IMR-90 (cell line): ENCODE measurements at regions not wholly inside any gene's neighbourhood (a gene's known extent, or its start where the extent isn't known, plus 50 kb on each side); places are given as distances from the start of the nearest gene placed in this dataset.

Experiments
- ATAC-seq: fragments of 200-7000 bp; cut with Tn5 transposase; 2 replicates; pipeline ENCODE4 v1.9.1; 2020; ENCODE audit warnings: low read depth, mild to moderate bottlenecking, moderate library complexity
- BruUV-seq: library from RNA; stranded (reverse); fragments of 400-500 nt; replicated peaks from 2 replicates; lab custom pipeline; 2021; lab: Mats Ljungman, UMichigan
- CTCF ChIA-PET: fragments of 300-600 bp; formaldehyde crosslinking; extraction: SDS; loops from one replicate; lab custom pipeline; 2021; ENCODE audit warnings: antibody characterized with exemption; lab: Yijun Ruan, JAX
- POLR2A ChIA-PET: fragments of 300-600 bp; sonication (Branson Sonifier 250); formaldehyde crosslinking; loops from one replicate; lab custom pipeline; 2022; ENCODE audit warnings: antibody characterized with exemption; ENCODE audit not compliant: unreplicated experiment; lab: Charles Lee
- DNase-seq: peaks from one replicate; pipeline ENCODE4 v3.0.0; 2013
- H2AFZ ChIP-seq: replicated peaks from 2 replicates; pipeline ENCODE3; 2013; ENCODE audit warnings: low read length, mild to moderate bottlenecking; ENCODE audit not compliant: poor library complexity
- H2AK5ac ChIP-seq: 2 replicates; pipeline ENCODE4 v1.6.1; 2013; ENCODE audit warnings: low read depth, low read length, inconsistent platforms
- H2AK9ac ChIP-seq: replicated peaks from 2 replicates; pipeline ENCODE3; 2013; ENCODE audit warnings: mild to moderate bottlenecking, low read depth, low read length, moderate library complexity; ENCODE audit not compliant: poor library complexity
- H2BK120ac ChIP-seq: 2 replicates; pipeline ENCODE4 v1.6.1; 2013; ENCODE audit warnings: low read depth, low read length, inconsistent platforms
- H2BK15ac ChIP-seq: 3 replicates; pipeline ENCODE4 v1.6.1; 2013; ENCODE audit warnings: low read depth, low read length, inconsistent platforms
- H2BK20ac ChIP-seq: 2 replicates; pipeline ENCODE4 v1.6.1; 2013; ENCODE audit warnings: low read depth, mild to moderate bottlenecking, inconsistent platforms, low read length, moderate library complexity
- H2BK5ac ChIP-seq: 2 replicates; pipeline ENCODE4 v1.6.1; 2013; ENCODE audit warnings: mild to moderate bottlenecking, low read depth, low read length, inconsistent platforms; ENCODE audit not compliant: poor library complexity, severe bottlenecking
- H3K14ac ChIP-seq: replicated peaks from 2 replicates; pipeline ENCODE4 v1.6.1; 2013; ENCODE audit warnings: low read depth, low read length, inconsistent platforms
- H3K18ac ChIP-seq: 2 replicates; pipeline ENCODE4 v1.6.1; 2013; ENCODE audit warnings: low read depth, low read length, control low read depth
- H3K23ac ChIP-seq: 2 replicates; pipeline ENCODE4 v1.6.1; 2013; ENCODE audit warnings: low read depth, low read length, inconsistent platforms
- H3K27ac ChIP-seq: 2 replicates; pipeline ENCODE4 v1.5.1; 2013; ENCODE audit warnings: mild to moderate bottlenecking, control low read depth, low read length; ENCODE audit not compliant: insufficient read depth
- H3K27me3 ChIP-seq: 2 replicates; pipeline ENCODE4 v1.6.1; 2013; ENCODE audit warnings: low read length; ENCODE audit not compliant: control insufficient read depth, insufficient read depth
- H3K36me3 ChIP-seq: 2 replicates; pipeline ENCODE4 v1.6.1; 2013; ENCODE audit warnings: low read length, mixed read lengths; ENCODE audit not compliant: control insufficient read depth, insufficient read depth
- H3K4ac ChIP-seq: 2 replicates; pipeline ENCODE4 v1.6.1; 2013; ENCODE audit warnings: low read depth, low read length, inconsistent platforms
- H3K4me1 ChIP-seq: 2 replicates; pipeline ENCODE4 v1.6.1; 2013; ENCODE audit warnings: low read length, mixed read lengths; ENCODE audit not compliant: control insufficient read depth, insufficient read depth
- H3K4me2 ChIP-seq: 2 replicates; pipeline ENCODE4 v1.6.1; 2013; ENCODE audit warnings: low read depth, mild to moderate bottlenecking, control low read depth, low read length, moderate library complexity
- H3K4me3 ChIP-seq: 2 replicates; pipeline ENCODE4 v1.5.1; 2013; ENCODE audit warnings: low read depth, mild to moderate bottlenecking, control low read depth, low read length, moderate library complexity; ENCODE audit not compliant: insufficient read depth
- H3K56ac ChIP-seq: 2 replicates; pipeline ENCODE4 v1.6.1; 2013; ENCODE audit warnings: low read length, inconsistent platforms; ENCODE audit not compliant: insufficient read depth; ENCODE audit errors: extremely low read depth
- H3K79me1 ChIP-seq, 2 experiments: 2 replicates each; pipeline ENCODE4 v1.6.1; 2013; ENCODE audit warnings: low read length in 2 of 2, inconsistent platforms in 1 of 2, low read depth in 1 of 2
- H3K9ac ChIP-seq: 2 replicates; pipeline ENCODE4 v1.6.1; 2013; ENCODE audit warnings: low read depth, low read length, control low read depth
- H3K9me1 ChIP-seq: 2 replicates; pipeline ENCODE4 v1.6.1; 2013; ENCODE audit warnings: low read length, inconsistent platforms; ENCODE audit not compliant: insufficient read depth
- H3K9me3 ChIP-seq: 2 replicates; pipeline ENCODE4 v1.6.1; 2013; ENCODE audit warnings: low read length; ENCODE audit not compliant: control insufficient read depth, insufficient read depth
- H4K20me1 ChIP-seq: 2 replicates; pipeline ENCODE4 v1.6.1; 2013; ENCODE audit warnings: low read length, inconsistent platforms; ENCODE audit not compliant: insufficient read depth
- H4K5ac ChIP-seq: 2 replicates; pipeline ENCODE4 v1.6.1; 2013; ENCODE audit warnings: mild to moderate bottlenecking, low read depth, low read length, control low read depth
- H4K8ac ChIP-seq, 2 experiments: 2 replicates each; pipeline ENCODE4 v1.6.1; 2013; ENCODE audit warnings: low read depth in 2 of 2, low read length in 2 of 2, control low read depth in 1 of 2, inconsistent platforms in 1 of 2
- H4K91ac ChIP-seq: 2 replicates; pipeline ENCODE4 v1.6.1; 2013; ENCODE audit warnings: low read depth, low read length, inconsistent platforms; ENCODE audit not compliant: insufficient read depth
- BHLHE40 ChIP-seq: fragments of 150-350 bp; IDR thresholded peaks from 2 replicates; pipeline ENCODE4 v1.6.1; 2016; ENCODE audit warnings: mild to moderate bottlenecking, low read depth, low read length
- CEBPB ChIP-seq: IDR thresholded peaks from 2 replicates; pipeline ENCODE4 v1.6.1; 2012; ENCODE audit warnings: low read depth, low read length, improper control_type of control experiment
- CHD1 ChIP-seq: IDR thresholded peaks from 2 replicates; pipeline ENCODE4 v1.6.1; 2012; ENCODE audit warnings: low read depth, low read length, improper control_type of control experiment
- CTCF ChIP-seq: conservative IDR thresholded peaks from 2 replicates; pipeline ENCODE4 v1.5.1; 2012; ENCODE audit warnings: mild to moderate bottlenecking, low read depth, low read length, improper control_type of control experiment
- FOS ChIP-seq: fragments of 150-350 bp; IDR thresholded peaks from 2 replicates; pipeline ENCODE4 v1.6.1; 2016; ENCODE audit warnings: low read depth, low read length
- MAFK ChIP-seq: IDR thresholded peaks from 2 replicates; pipeline ENCODE4 v1.6.1; 2012; ENCODE audit warnings: low read depth, low read length, improper control_type of control experiment
- MAZ ChIP-seq: IDR thresholded peaks from 2 replicates; pipeline ENCODE4 v1.6.1; 2012; ENCODE audit warnings: low read depth, mild to moderate bottlenecking, low read length, improper control_type of control experiment, moderate library complexity, borderline replicate concordance
- MXI1 ChIP-seq: IDR thresholded peaks from 2 replicates; pipeline ENCODE4 v1.6.1; 2012; ENCODE audit warnings: low read depth, mild to moderate bottlenecking, low read length, moderate library complexity, borderline replicate concordance
- NFE2L2 ChIP-seq: fragments of 150-350 bp; IDR thresholded peaks from 2 replicates; pipeline ENCODE4 v1.6.1; 2016; ENCODE audit warnings: low read depth, mild to moderate bottlenecking, low read length
- POLR2A ChIP-seq: IDR thresholded peaks from 2 replicates; pipeline ENCODE4 v1.6.1; 2012; ENCODE audit warnings: mild to moderate bottlenecking, low read depth, low read length
- RAD21 ChIP-seq: IDR thresholded peaks from 2 replicates; pipeline ENCODE4 v1.6.1; 2012; ENCODE audit warnings: low read length, improper control_type of control experiment
- RCOR1 ChIP-seq: IDR thresholded peaks from 2 replicates; pipeline ENCODE4 v1.6.1; 2012; ENCODE audit warnings: mild to moderate bottlenecking, low read length, improper control_type of control experiment; ENCODE audit not compliant: insufficient replicate concordance
- RFX5 ChIP-seq: IDR thresholded peaks from 2 replicates; pipeline ENCODE4 v1.8.0; 2012; ENCODE audit warnings: low read depth, mild to moderate bottlenecking, low read length, moderate library complexity
- USF2 ChIP-seq: fragments of 150-350 bp; IDR thresholded peaks from 2 replicates; pipeline ENCODE4 v1.6.1; 2017; ENCODE audit warnings: mild to moderate bottlenecking, antibody characterized with exemption, low read length, low read depth
- WGBS, 2 experiments: methylation state at CpG; one replicate each; pipeline versions ENCODE4 v1.1.5 to v1.1.7; 2013; ENCODE audit warnings: missing lambda C conversion rate in 2 of 2; ENCODE audit not compliant: insufficient read length in 1 of 2; ENCODE audit errors: extremely low coverage in 2 of 2; 5-methylcytosine and 5-hydroxymethylcytosine counted together
- dilution Hi-C: fragments of 300-500 bp; cut with HindIII; formaldehyde crosslinking; loops from one replicate; pipeline ENCODE4 v1.14.3; 2018; ENCODE audit warnings: low sequenced_read_pairs; ENCODE audit not compliant: unreplicated experiment
- in situ Hi-C: fragments of 300-500 bp; cut with MboI; formaldehyde crosslinking; loops from 3 replicates; pipeline ENCODE4 v1.14.3; 2019; ENCODE audit warnings: low sequenced_read_pairs, inconsistent platforms, mixed read lengths
- intact Hi-C: fragments of 100-400 bp; cut with micrococcal nuclease; formaldehyde crosslinking; loops from 2 replicates; pipeline ENCODE4 v1.10.0; 2022
- TF ChIP-seq, protein P1 (sequence below): fragments of 150-350 bp; IDR thresholded peaks from 2 replicates; pipeline ENCODE4 v1.6.1; 2016; ENCODE audit warnings: low read depth, mild to moderate bottlenecking, low read length, moderate library complexity, borderline replicate concordance

DNA sequence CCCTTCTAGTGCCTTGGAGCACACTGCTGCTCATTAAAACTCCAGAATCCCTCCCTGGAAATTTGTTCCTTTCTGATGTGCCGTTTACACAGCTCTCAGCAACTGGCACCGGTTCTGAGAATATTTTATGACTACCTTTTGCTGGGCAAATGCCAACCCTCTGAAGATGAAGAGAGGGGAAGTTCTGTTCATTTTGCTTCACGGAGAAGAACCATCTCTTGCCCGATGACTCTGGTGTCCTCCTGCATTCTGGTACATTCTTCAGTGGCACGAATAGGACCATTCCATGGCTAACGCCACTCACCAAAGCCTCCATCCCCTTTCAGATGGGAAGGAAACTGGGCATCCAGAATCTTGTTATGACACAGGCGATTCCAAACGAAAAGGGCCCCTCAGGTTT lies 96.2 kb upstream of the SIM2 start:
- CTCF ChIA-PET: no interaction called here
- in situ Hi-C loops: no loop called here

More for the DNA sequence above, 96.2 kb upstream of the SIM2 start:
- no peak overlapping the region for H2BK15ac ChIP-seq
- no peak overlapping the region for H2AK9ac ChIP-seq
- POLR2A ChIA-PET: no interaction called here
- no TSS peak for BruUV-seq
- peaks cover 5% of the 10 kb centered on the region for H3K9me3 ChIP-seq
- H2BK20ac ChIP-seq: no peak overlapping the region
- peaks cover 59% of the 10 kb centered on the region for H3K27me3 ChIP-seq
- no peak overlapping the region for H2BK5ac ChIP-seq
- no peaks in the 10 kb centered on the region for H3K79me1 ChIP-seq
- no peak for TF ChIP-seq BHLHE40
- TF ChIP-seq CHD1: no peak
- TF ChIP-seq CEBPB: no peak
- no peak for TF ChIP-seq POLR2A
- TF ChIP-seq MAFK: no peak
- no peak for TF ChIP-seq USF2
- no peak for TF ChIP-seq MXI1
- no peak for TF ChIP-seq RCOR1
- no peak for TF ChIP-seq NFE2L2
- TF ChIP-seq CTCF: no peak
- TF ChIP-seq RAD21: no peak
- TF ChIP-seq, protein P1, sequence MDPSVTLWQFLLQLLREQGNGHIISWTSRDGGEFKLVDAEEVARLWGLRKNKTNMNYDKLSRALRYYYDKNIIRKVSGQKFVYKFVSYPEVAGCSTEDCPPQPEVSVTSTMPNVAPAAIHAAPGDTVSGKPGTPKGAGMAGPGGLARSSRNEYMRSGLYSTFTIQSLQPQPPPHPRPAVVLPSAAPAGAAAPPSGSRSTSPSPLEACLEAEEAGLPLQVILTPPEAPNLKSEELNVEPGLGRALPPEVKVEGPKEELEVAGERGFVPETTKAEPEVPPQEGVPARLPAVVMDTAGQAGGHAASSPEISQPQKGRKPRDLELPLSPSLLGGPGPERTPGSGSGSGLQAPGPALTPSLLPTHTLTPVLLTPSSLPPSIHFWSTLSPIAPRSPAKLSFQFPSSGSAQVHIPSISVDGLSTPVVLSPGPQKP: no peak
- no peak for TF ChIP-seq MAZ
- no peak for TF ChIP-seq FOS
- TF ChIP-seq RFX5: no peak
- dilution Hi-C loops: no loop called here
- no peak overlapping the region for H3K18ac ChIP-seq
- H3K23ac ChIP-seq: no peak overlapping the region
- H3K4me1 ChIP-seq: no peaks in the 10 kb centered on the region
- no peak overlapping the region for H3K9ac ChIP-seq
- no peak overlapping the region for H3K14ac ChIP-seq
- no peak overlapping the region for H4K5ac ChIP-seq
- H3K27ac ChIP-seq: no peak overlapping the region
- H2BK120ac ChIP-seq: no peak overlapping the region
- WGBS, 2 experiments: no CpG with 5 or more reads among the region's 8 CpGs
- ATAC-seq: no peak
- no peak overlapping the region for H4K91ac ChIP-seq
- H3K9me1 ChIP-seq: no peaks in the 10 kb centered on the region
- H2AFZ ChIP-seq: no peak overlapping the region
- H4K20me1 ChIP-seq: no peaks in the 10 kb centered on the region
- H2AK5ac ChIP-seq: no peak overlapping the region
- no peak overlapping the region for H3K4me3 ChIP-seq
- intact Hi-C loops: no loop called here
- no peak overlapping the region for H3K4ac ChIP-seq
- no peak for DNase-seq
- no peak overlapping the region for H3K56ac ChIP-seq
- no peaks in the 10 kb centered on the region for H3K36me3 ChIP-seq
- no peak overlapping the region for H3K4me2 ChIP-seq
- H4K8ac ChIP-seq: no peak overlapping the region
